HCT116 (cell line): ENCODE measurements at regions not wholly inside any gene's neighbourhood (a gene's known extent, or its start where the extent isn't known, plus 50 kb on each side); places are given as distances from the start of the nearest gene placed in this dataset.
A peak's percentile ranks its signal among the peaks of the same experiment; 100 is the strongest.

Source experiments
- ATAC-seq: fragments of 200-7000 bp; cut with Tn5 transposase; 2 replicates; pipeline ENCODE4 v1.9.1; 2020; ENCODE audit warnings: mild to moderate bottlenecking, moderate library complexity
- BruUV-seq: library from RNA; stranded (reverse); fragments of 400-500 nt; replicated peaks from 2 replicates; lab custom pipeline; 2021; lab: Mats Ljungman, UMichigan
- CTCF ChIA-PET: fragments of 300-600 bp; sonication (Branson Sonifier 250); formaldehyde crosslinking; loops from one replicate; lab custom pipeline; 2021; ENCODE audit warnings: antibody characterized with exemption; lab: Charles Lee
- POLR2A ChIA-PET: fragments of 300-600, 350-600 bp; sonication (Branson Sonifier 250); formaldehyde crosslinking; loops from one replicate; lab custom pipeline; 2021; ENCODE audit warnings: antibody characterized with exemption; lab: Charles Lee
- RAD21 ChIA-PET, 2 experiments: fragments of 300-600 bp; sonication (Branson Sonifier 250); formaldehyde crosslinking; loops; one replicate each; lab custom pipeline; 2023; ENCODE audit warnings: low total read pairs in 2 of 2; ENCODE audit not compliant: uncharacterized antibody in 2 of 2, unreplicated experiment in 2 of 2, low non-redundant PET in 1 of 2; lab: Charles Lee
- DNase-seq: peaks from one replicate; pipeline ENCODE4 v3.0.0-alpha.2; 2010; ENCODE audit warnings: low read depth, low spot score
- H2AFZ ChIP-seq: fragments of 200-600 bp; shearing (Covaris generic), sonication (generic); 2 replicates; pipeline ENCODE4 v1.6.1; 2017; ENCODE audit warnings: low read depth, mixed run types, mixed read lengths, antibody characterized with exemption, low read length; ENCODE audit not compliant: poor library complexity, severe bottlenecking
- H3K27ac ChIP-seq: 2 replicates; pipeline ENCODE4 v1.5.1; 2012; ENCODE audit warnings: low read depth, low read length
- H3K27me3 ChIP-seq: fragments of 200-600 bp; sonication (generic); 2 replicates; pipeline ENCODE4 v1.6.1; 2016; ENCODE audit warnings: mixed run types, low read length, mixed read lengths; ENCODE audit not compliant: insufficient read depth
- H3K36me3 ChIP-seq, 2 experiments: fragments of 200-500 bp in 1 of 2; fragments of 200-600 bp in 1 of 2; sonication (Bioruptor generic) in 1 of 2; sonication (generic) in 1 of 2; 2 replicates each; pipeline versions ENCODE4 v1.5.1 to v1.6.1; 2014 to 2016; ENCODE audit warnings: low read length in 2 of 2, inconsistent platforms in 1 of 2, mixed read lengths in 1 of 2, mixed run types in 1 of 2; ENCODE audit not compliant: insufficient read depth in 2 of 2, control insufficient read depth in 1 of 2
- H3K4me1 ChIP-seq, 2 experiments: fragments of 200-600 bp in 1 of 2; sonication (generic) in 1 of 2; 2 replicates each; pipeline versions ENCODE4 v1.5.1 to v1.6.1; 2012 to 2017; ENCODE audit warnings: low read length in 2 of 2, inconsistent platforms in 1 of 2, mild to moderate bottlenecking in 1 of 2, mixed read lengths in 1 of 2, mixed run types in 1 of 2, moderate library complexity in 1 of 2; ENCODE audit not compliant: insufficient read depth in 2 of 2, control insufficient read depth in 1 of 2
- H3K4me2 ChIP-seq: fragments of 200-600 bp; sonication (generic); 2 replicates; pipeline ENCODE4 v1.6.1; 2017; ENCODE audit warnings: mixed run types, low read length, mixed read lengths
- H3K4me3 ChIP-seq, 2 experiments: fragments of 200-600 bp in 1 of 2; sonication (generic) in 1 of 2; replicated peaks in 1 of 2; 2 replicates each; pipeline ENCODE4 v1.5.1; 2011 to 2016; ENCODE audit warnings: low read length in 2 of 2, control low read depth in 1 of 2, low read depth in 1 of 2, mild to moderate bottlenecking in 1 of 2, mixed read lengths in 1 of 2, mixed run types in 1 of 2
- H3K79me2 ChIP-seq: fragments of 200-600 bp; sonication (generic); 2 replicates; pipeline ENCODE4 v1.6.1; 2017; ENCODE audit warnings: mild to moderate bottlenecking, mixed run types, low read length, moderate library complexity, mixed read lengths; ENCODE audit not compliant: insufficient read depth
- H3K9ac ChIP-seq: fragments of 200-600 bp; sonication (generic); 2 replicates; pipeline ENCODE4 v1.6.1; 2016; ENCODE audit warnings: low read length, mixed read lengths
- H3K9me2 ChIP-seq: fragments of 200-600 bp; sonication (generic), shearing (Covaris generic); 2 replicates; pipeline ENCODE4 v1.6.1; 2017; ENCODE audit warnings: mixed run types, mild to moderate bottlenecking, moderate library complexity; ENCODE audit not compliant: insufficient read depth
- H3K9me3 ChIP-seq, 2 experiments: fragments of 200-500 bp in 1 of 2; fragments of 200-600 bp in 1 of 2; sonication (Bioruptor generic) in 1 of 2; sonication (generic) in 1 of 2; 2 replicates each; pipeline ENCODE4 v1.6.1; 2014 to 2017; ENCODE audit warnings: low read length in 2 of 2, mixed read lengths in 2 of 2, inconsistent platforms in 1 of 2, low read depth in 1 of 2, mild to moderate bottlenecking in 1 of 2, mixed run types in 1 of 2, moderate library complexity in 1 of 2; ENCODE audit not compliant: control insufficient read depth in 1 of 2, insufficient read depth in 1 of 2
- H4K20me1 ChIP-seq: fragments of 200-600 bp; sonication (generic), shearing (Covaris generic); 2 replicates; pipeline ENCODE4 v1.6.1; 2017; ENCODE audit warnings: mixed run types, mild to moderate bottlenecking, moderate library complexity; ENCODE audit not compliant: insufficient read depth
- CTCF ChIP-seq, 3 experiments: fragments of 200-600 bp in 1 of 3; sonication (generic) in 1 of 3; IDR thresholded peaks in 2 of 3; conservative IDR thresholded peaks in 1 of 3; 2 replicates each; pipeline ENCODE4 v1.5.1; 2012 to 2017; ENCODE audit warnings: low read depth in 2 of 3, low read length in 2 of 3, antibody characterized with exemption in 1 of 3, borderline replicate concordance in 1 of 3, control low read depth in 1 of 3, mild to moderate bottlenecking in 1 of 3, mixed read lengths in 1 of 3, mixed run types in 1 of 3, moderate library complexity in 1 of 3; ENCODE audit not compliant: insufficient read depth in 1 of 3
- EGR1 ChIP-seq: IDR thresholded peaks from 2 replicates; pipeline ENCODE4 v1.6.1; 2012; ENCODE audit warnings: low read depth
- MAX ChIP-seq: IDR thresholded peaks from 2 replicates; pipeline ENCODE4 v1.6.1; 2012
- RAD21 ChIP-seq: IDR thresholded peaks from 2 replicates; pipeline ENCODE4 v1.6.1; 2012; ENCODE audit warnings: low read depth, mild to moderate bottlenecking
- SRF ChIP-seq: IDR thresholded peaks from 2 replicates; pipeline ENCODE4 v1.6.1; 2012; ENCODE audit warnings: low read depth
- intact Hi-C: fragments of 100-400 bp; cut with micrococcal nuclease; formaldehyde crosslinking; loops from 2 replicates; pipeline ENCODE4 v1.10.0; 2022

DNA sequence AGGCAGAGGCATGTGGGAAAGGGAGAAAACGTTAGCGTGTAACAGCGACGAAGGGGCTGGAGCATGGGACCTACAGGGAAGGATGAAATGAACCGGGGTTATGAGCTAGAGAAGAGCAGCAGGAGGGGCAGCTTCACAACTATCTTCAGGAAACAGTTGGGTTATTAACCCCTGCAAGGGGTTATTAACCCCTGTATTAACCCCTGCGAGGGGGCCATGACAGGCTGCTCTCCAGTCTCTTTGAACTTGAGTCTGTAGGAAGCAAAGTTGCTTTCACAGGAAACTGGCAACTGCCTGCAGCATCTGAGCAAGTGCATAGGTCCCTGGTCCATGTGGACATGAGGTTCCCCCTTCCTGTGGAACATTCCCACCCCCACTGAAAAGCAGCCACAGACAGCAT is 119.2 kb upstream of the CRHR1 start:
- no peak for TF ChIP-seq SRF
- no peak for TF ChIP-seq MAX
- TF ChIP-seq, all 23 proteins: peak for 0
- 0 out of 2 replicates have a peak, but pooled peaks cover 11% of the 10 kb centered on the region for H3K27me3 ChIP-seq
- BruUV-seq = no TSS peak

DNA sequence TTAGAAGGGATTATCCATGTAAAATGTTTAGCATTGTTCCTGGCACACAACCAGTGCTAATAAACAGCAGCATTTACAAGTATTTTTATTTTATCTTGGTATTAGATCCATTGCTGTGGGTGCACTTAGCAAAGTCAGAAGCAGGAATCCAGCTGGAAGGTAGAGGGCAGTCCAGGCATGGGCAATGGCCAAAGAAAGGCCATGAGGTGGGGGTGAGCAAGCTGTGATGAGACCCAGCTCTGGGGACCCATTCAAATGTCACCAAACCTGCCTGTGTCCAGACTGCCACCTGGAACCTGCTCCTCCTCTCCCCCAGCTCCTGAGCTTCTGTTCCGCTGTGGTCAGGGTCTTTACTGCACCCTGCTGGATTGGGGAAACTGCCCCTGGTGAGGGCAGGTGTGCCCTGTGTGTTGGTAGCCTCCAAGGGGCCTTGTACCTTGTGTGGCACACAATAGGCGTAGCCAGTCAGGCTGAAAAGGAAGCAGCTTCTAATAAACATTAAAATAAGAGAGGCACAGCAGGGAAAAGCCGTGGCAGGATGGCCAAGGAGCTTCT is 118.0 kb upstream of the CRHR1 start:
- Histone ChIP-seq H3K9me3 (no peaks in the 10 kb centered on the region), H3K36me3 (no peaks in the 10 kb centered on the region), H3K4me1 (no peaks in the 10 kb centered on the region), H3K4me3 (no peak overlapping the region), H3K9ac (no peak overlapping the region), H3K9me2 (no peaks in the 10 kb centered on the region), H4K20me1 (no peaks in the 10 kb centered on the region), H2AFZ (no peak overlapping the region), H3K27me3 (0 out of 2 replicates have a peak, but pooled peaks cover 11% of the 10 kb centered on the region), H3K79me2 (no peaks in the 10 kb centered on the region)
- intact Hi-C loops = loop anchor here (1.0 kb wide), 1 partner anchor 166 kb away; no protein-coding TSS in a partner anchor
- 0 out of 2 replicates have a peak, but pooled peaks have one; percentile 23 for ATAC-seq
- no peak for DNase-seq
- BruUV-seq = no TSS peak
- RAD21 ChIA-PET = interaction anchor here in 1 of 2 experiments (0.8 to 1.2 kb wide), 2 partner anchors 26 to 166 kb away, joined by 3 read pairs; no protein-coding TSS in a partner anchor
- TF ChIP-seq EGR1 = no peak
- peak; percentile 49 to 78 (median 53) for TF ChIP-seq CTCF (IDR thresholded peaks at IDR 0.05 in 2 of 3, conservative IDR thresholded peaks at IDR 0.05 in 1 of 3; ENCODE audit: borderline replicate concordance in 1 of 3, insufficient read depth in 1 of 3, low read depth in 2 of 3, low read length in 2 of 3)
- TF ChIP-seq RAD21 = peak; percentile 84
- TF ChIP-seq, all 23 proteins: peak for 2
- POLR2A ChIA-PET = no interaction called here
- CTCF ChIA-PET = interaction anchor here (0.8 to 2.8 kb wide), 9 partner anchors 12 to 186 kb away, joined by 3 to 33 read pairs (median 4); no protein-coding TSS in a partner anchor
- no peak overlapping the region for H3K4me2 ChIP-seq
- no peak overlapping the region for H3K27ac ChIP-seq

More for the DNA sequence above, 119.2 kb upstream of the CRHR1 start:
- no peaks in the 10 kb centered on the region for H4K20me1 ChIP-seq
- no peaks in the 10 kb centered on the region for H3K79me2 ChIP-seq
- no peaks in the 10 kb centered on the region for H3K4me1 ChIP-seq
- CTCF ChIA-PET = interaction anchor here (1.9 to 2.8 kb wide), 2 partner anchors 25 to 167 kb away, joined by 4 to 33 read pairs; no protein-coding TSS in a partner anchor
- H3K9ac ChIP-seq = no peak overlapping the region
- no peaks in the 10 kb centered on the region for H3K9me2 ChIP-seq
- no peaks in the 10 kb centered on the region for H3K9me3 ChIP-seq
- no peak overlapping the region for H3K27ac ChIP-seq
- POLR2A ChIA-PET = no interaction called here
- RAD21 ChIA-PET = no interaction called here
- ATAC-seq = no peak
- H2AFZ ChIP-seq = no peak overlapping the region
- DNase-seq = no peak
- no peak overlapping the region for H3K4me3 ChIP-seq
- intact Hi-C loops = no loop called here
- no peak overlapping the region for H3K4me2 ChIP-seq
- H3K36me3 ChIP-seq = no peaks in the 10 kb centered on the region
